K562 (cell line): ENCODE measurements at regions not wholly inside any gene's neighbourhood (a gene's known extent, or its start where the extent isn't known, plus 50 kb on each side); places are given as distances from the start of the nearest gene placed in this dataset.

Experiments used
- BDP1 ChIP-seq: IDR thresholded peaks from 3 replicates; pipeline ENCODE4 v1.6.1; 2011; ENCODE audit not compliant: insufficient read length, insufficient read depth
- CTCF ChIP-seq, 3 experiments: IDR thresholded peaks in 2 of 3; conservative IDR thresholded peaks in 1 of 3; 2 replicates each; pipeline ENCODE4 v1.5.1; 2011 to 2012; ENCODE audit warnings: low read length in 3 of 3, mild to moderate bottlenecking in 3 of 3, control low read depth in 2 of 3, improper control_type of control experiment in 1 of 3, inconsistent platforms in 1 of 3, low read depth in 1 of 3, mixed read lengths in 1 of 3, moderate library complexity in 1 of 3; ENCODE audit not compliant: insufficient read depth in 2 of 3
- GABPA ChIP-seq: fragments of 200-800 bp; sonication (Bioruptor generic); conservative IDR thresholded peaks from 2 replicates; pipeline ENCODE4 v1.6.1; 2016; ENCODE audit warnings: low read depth, missing genetic modification characterization, missing compliant biosample characterization
- GTF2E2 ChIP-seq: fragments of 200-800 bp; sonication (Bioruptor generic); IDR thresholded peaks from 2 replicates; pipeline ENCODE4 v1.6.1; 2016; ENCODE audit warnings: missing genetic modification characterization, missing compliant biosample characterization
- MLLT1 ChIP-seq, 2 experiments: fragments of 450-650 bp; IDR thresholded peaks; 2 replicates each; pipeline ENCODE4 v1.6.1; 2016
- POLR2A ChIP-seq: fragments of 450-650 bp; conservative IDR thresholded peaks from 2 replicates; pipeline ENCODE4 v1.6.1; 2016
- SAFB2 ChIP-seq: fragments of 200-400 bp; formaldehyde crosslinking; IDR thresholded peaks from 2 replicates; pipeline ENCODE4 v1.6.1; 2018; ENCODE audit warnings: borderline replicate concordance, low read length, low read depth, moderate library complexity; ENCODE audit not compliant: severe bottlenecking
- TAF1 ChIP-seq: IDR thresholded peaks from 2 replicates; pipeline ENCODE4 v1.6.1; 2011; ENCODE audit warnings: mild to moderate bottlenecking, low read length, moderate library complexity; ENCODE audit not compliant: insufficient read depth, control insufficient read depth, severe bottlenecking; ENCODE audit errors: extremely low read depth
- ZNF165 ChIP-seq: fragments of 250-450 bp; sonication (Bioruptor Pico); IDR thresholded peaks from 2 replicates; pipeline ENCODE4 v1.4.0; 2020; ENCODE audit warnings: borderline replicate concordance

- TF ChIP-seq SAFB2 = no peak
- no peak for TF ChIP-seq GTF2E2 (tag)
- no peak for TF ChIP-seq ZNF165 (CRISPR knock-in tag)
- no peak for TF ChIP-seq MLLT1 (IDR thresholded peaks at IDR 0.05)
- TF ChIP-seq POLR2A = no peak
- TF ChIP-seq CTCF (IDR thresholded peaks at IDR 0.05 in 2 of 3, conservative IDR thresholded peaks at IDR 0.05 in 1 of 3; ENCODE audit: insufficient read depth in 2 of 3, low read depth in 1 of 3, low read length in 3 of 3) = no peak
- TF ChIP-seq BDP1 = no peak
- no peak for TF ChIP-seq GABPA (tag)
- no peak for TF ChIP-seq TAF1
These were observed 110.8 kb downstream of the ERMARD start for GRCh38 chr6:169862043-169862891.
